H1 (cell line): ENCODE measurements at regions not wholly inside any gene's neighbourhood (a gene's known extent, or its start where the extent isn't known, plus 50 kb on each side); places are given as distances from the start of the nearest gene placed in this dataset.

Experiments
- CBX5 ChIP-seq: fragments of 300-800, 300-1000 bp; sonication (generic); IDR thresholded peaks from 2 replicates; pipeline ENCODE4 v1.7.1; 2016; ENCODE audit warnings: antibody characterized with exemption, low read length, low read depth
- GTF2F1 ChIP-seq: IDR thresholded peaks from 2 replicates; pipeline ENCODE4 v1.6.1; 2012; ENCODE audit warnings: low read depth, low read length, improper control_type of control experiment, borderline replicate concordance
- KDM1A ChIP-seq: fragments of 200-600, 300-600 bp; sonication (generic); IDR thresholded peaks from 2 replicates; pipeline ENCODE4 v1.7.1; 2016; ENCODE audit warnings: mild to moderate bottlenecking, low read length, borderline replicate concordance
- NANOG ChIP-seq: IDR thresholded peaks from 2 replicates; pipeline ENCODE4 v1.6.1; 2011; ENCODE audit warnings: low read length, low read depth, mild to moderate bottlenecking, inconsistent platforms; ENCODE audit not compliant: insufficient read depth, poor library complexity, severe bottlenecking
- RXRA ChIP-seq: IDR thresholded peaks from 2 replicates; pipeline ENCODE4 v1.6.1; 2011; ENCODE audit warnings: low read depth, mild to moderate bottlenecking, low read length, moderate library complexity; ENCODE audit not compliant: insufficient read depth
- SRF ChIP-seq: IDR thresholded peaks from 2 replicates; pipeline ENCODE4 v1.6.1; 2011; ENCODE audit warnings: mild to moderate bottlenecking, low read depth, low read length, moderate library complexity
- TAF7 ChIP-seq: optimal IDR thresholded peaks from 2 replicates; pipeline ENCODE3; 2011; ENCODE audit warnings: low read depth, mild to moderate bottlenecking, inconsistent platforms, low read length, moderate library complexity, borderline replicate concordance

GRCh38 chr2:139946690-139947089 is 1166.5 kb upstream of the NXPH2 start (continued):
- no peak for TF ChIP-seq RXRA
- no peak for TF ChIP-seq NANOG
- no peak for TF ChIP-seq GTF2F1
- TF ChIP-seq SRF = no peak
- no peak for TF ChIP-seq KDM1A
- no peak for TF ChIP-seq TAF7
- no peak for TF ChIP-seq CBX5
